Gastrocnemius medialis (tissue), 4 donors: ENCODE measurements at regions not wholly inside any gene's neighbourhood (a gene's known extent, or its start where the extent isn't known, plus 50 kb on each side); places are given as distances from the start of the nearest gene placed in this dataset.

Experiments
- ATAC-seq, 2 donors: fragments of 150-250 bp; one replicate each; pipeline ENCODE4 v1.9.1; 2016
- DNase-seq, 2 donors: peaks; one replicate each; pipeline ENCODE4 v3.0.0-alpha.2; 2019
- H3K27ac ChIP-seq, 4 donors: fragments of 200-600 bp; sonication (generic); 1 replicate in 1 of 4; 2 replicates in 3 of 4; pipeline ENCODE4 v1.5.1; 2016 to 2018; ENCODE audit warnings: mild to moderate bottlenecking in 2 of 4, moderate library complexity in 1 of 4
- H3K27me3 ChIP-seq, 3 donors: fragments of 200-600 bp; sonication (generic) in 2 of 3; 1 replicate in 1 of 3; 2 replicates in 2 of 3; pipeline versions ENCODE4 v1.5.1 to v1.6.0; 2016 to 2019; ENCODE audit warnings: mild to moderate bottlenecking in 1 of 3, moderate library complexity in 1 of 3
- H3K36me3 ChIP-seq, 2 donors: fragments of 200-600 bp; sonication (generic) in 1 of 2; one replicate each; pipeline ENCODE4 v1.5.1; 2017 to 2018
- H3K4me1 ChIP-seq, 2 donors: fragments of 200-600 bp; sonication (generic) in 1 of 2; one replicate each; pipeline ENCODE4 v1.5.1; 2016 to 2017; ENCODE audit warnings: mild to moderate bottlenecking in 2 of 2
- H3K4me3 ChIP-seq, 4 donors: fragments of 200-600 bp; sonication (generic) in 3 of 4; 1 replicate in 1 of 4; 2 replicates in 3 of 4; pipeline ENCODE4 v1.5.1; 2016 to 2019; ENCODE audit warnings: mild to moderate bottlenecking in 2 of 4
- H3K9me3 ChIP-seq, 3 donors: fragments of 200-600 bp; sonication (generic) in 2 of 3; 1 replicate in 1 of 3; 2 replicates in 2 of 3; pipeline ENCODE4 v1.5.1; 2016 to 2019
- POLR2A ChIP-seq, 2 donors: fragments of 450-650 bp; IDR thresholded peaks; one replicate each; pipeline ENCODE4 v1.6.1; 2017; ENCODE audit warnings: antibody characterized with exemption in 2 of 2, mild to moderate bottlenecking in 2 of 2, moderate library complexity in 2 of 2
- in situ Hi-C, 4 donors: fragments of 200-750 bp; cut with MboI; loops; one replicate each; pipeline versions ENCODE4 v1.15.0 to v1.8.0; 2017; ENCODE audit warnings: low sequenced_read_pairs in 4 of 4
- intact Hi-C: fragments of 100-400 bp; cut with DNase I; formaldehyde crosslinking; loops from one replicate; pipeline ENCODE4 v1.15.1; 2023; ENCODE audit warnings: low total_unique reads
- TF ChIP-seq, protein P1 (sequence below), 5 experiments: fragments of 450-650 bp in 3 of 5; fragments of 200-600 bp in 2 of 5; sonication (generic) in 2 of 5; IDR thresholded peaks in 4 of 5; conservative IDR thresholded peaks in 1 of 5; 1 replicate in 4 of 5; 2 replicates in 1 of 5; pipeline ENCODE4 v1.5.1; 2016 to 2019; ENCODE audit warnings: antibody characterized with exemption in 5 of 5, mild to moderate bottlenecking in 3 of 5, moderate library complexity in 3 of 5

DNA sequence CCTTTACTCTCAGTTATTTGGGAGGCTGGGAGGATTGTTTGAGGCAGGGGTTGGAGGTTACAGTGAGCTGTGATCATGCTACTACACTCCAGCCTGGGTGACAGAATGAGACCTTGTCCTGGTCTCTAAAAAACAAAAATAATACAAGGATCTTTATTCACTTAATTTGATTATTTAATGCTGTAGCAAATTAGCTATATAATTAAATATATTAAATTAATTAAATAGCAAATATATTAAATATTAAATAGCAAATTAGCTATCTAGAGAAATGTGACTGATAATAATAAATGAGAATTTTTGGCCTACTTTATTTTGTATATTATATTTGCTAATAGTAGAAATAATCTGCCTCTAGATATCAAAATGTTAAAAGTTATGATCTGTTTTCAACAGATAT, 298.8 kb upstream of the NAV3 start:
- in situ Hi-C loops (no loop called here), intact Hi-C loops (no loop called here)

DNA sequence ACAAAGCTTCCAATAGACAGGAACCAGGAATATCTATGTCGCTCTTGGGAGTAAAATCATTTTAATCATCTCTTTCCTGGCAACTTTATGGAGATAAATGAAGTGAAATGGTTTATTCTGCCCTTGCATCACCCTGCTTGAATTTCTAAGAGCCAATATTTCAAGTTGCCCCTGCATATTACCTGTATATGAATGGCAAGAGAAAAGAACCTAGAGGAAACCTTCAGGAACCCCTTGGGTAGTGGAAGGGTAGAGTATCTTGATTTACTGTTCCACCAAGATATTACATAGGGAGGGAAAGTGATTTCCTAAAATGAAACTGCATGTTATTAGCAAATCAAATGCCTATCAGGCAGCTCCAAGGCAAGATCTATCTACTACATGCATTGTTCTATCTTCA, 308.4 kb upstream of the NAV3 start:
- Histone ChIP-seq H3K36me3 (no peaks in the 10 kb centered on the region), H3K27ac (no peak overlapping the region), H3K4me3 (no peak overlapping the region), H3K27me3 (no peaks in the 10 kb centered on the region), H3K9me3 (no peaks in the 10 kb centered on the region), H3K4me1 (no peaks in the 10 kb centered on the region)
- ATAC-seq = no peak
- DNase-seq = no peak
- in situ Hi-C loops (no loop called here), intact Hi-C loops (no loop called here)
- TF ChIP-seq POLR2A (IDR thresholded peaks at IDR 0.05) = no peak
- TF ChIP-seq, protein P1, sequence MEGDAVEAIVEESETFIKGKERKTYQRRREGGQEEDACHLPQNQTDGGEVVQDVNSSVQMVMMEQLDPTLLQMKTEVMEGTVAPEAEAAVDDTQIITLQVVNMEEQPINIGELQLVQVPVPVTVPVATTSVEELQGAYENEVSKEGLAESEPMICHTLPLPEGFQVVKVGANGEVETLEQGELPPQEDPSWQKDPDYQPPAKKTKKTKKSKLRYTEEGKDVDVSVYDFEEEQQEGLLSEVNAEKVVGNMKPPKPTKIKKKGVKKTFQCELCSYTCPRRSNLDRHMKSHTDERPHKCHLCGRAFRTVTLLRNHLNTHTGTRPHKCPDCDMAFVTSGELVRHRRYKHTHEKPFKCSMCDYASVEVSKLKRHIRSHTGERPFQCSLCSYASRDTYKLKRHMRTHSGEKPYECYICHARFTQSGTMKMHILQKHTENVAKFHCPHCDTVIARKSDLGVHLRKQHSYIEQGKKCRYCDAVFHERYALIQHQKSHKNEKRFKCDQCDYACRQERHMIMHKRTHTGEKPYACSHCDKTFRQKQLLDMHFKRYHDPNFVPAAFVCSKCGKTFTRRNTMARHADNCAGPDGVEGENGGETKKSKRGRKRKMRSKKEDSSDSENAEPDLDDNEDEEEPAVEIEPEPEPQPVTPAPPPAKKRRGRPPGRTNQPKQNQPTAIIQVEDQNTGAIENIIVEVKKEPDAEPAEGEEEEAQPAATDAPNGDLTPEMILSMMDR (IDR thresholded peaks at IDR 0.05 in 4 of 5, conservative IDR thresholded peaks at IDR 0.05 in 1 of 5) = no peak

More for the DNA sequence above, 298.8 kb upstream of the NAV3 start:
- Histone ChIP-seq H3K4me1 (no peaks in the 10 kb centered on the region), H3K4me3 (no peak overlapping the region), H3K27ac (no peak overlapping the region), H3K9me3 (no peaks in the 10 kb centered on the region), H3K36me3 (no peaks in the 10 kb centered on the region), H3K27me3 (no peaks in the 10 kb centered on the region)
- TF ChIP-seq POLR2A (IDR thresholded peaks at IDR 0.05) = no peak
- ATAC-seq (no peak), DNase-seq (no peak)

DNA sequence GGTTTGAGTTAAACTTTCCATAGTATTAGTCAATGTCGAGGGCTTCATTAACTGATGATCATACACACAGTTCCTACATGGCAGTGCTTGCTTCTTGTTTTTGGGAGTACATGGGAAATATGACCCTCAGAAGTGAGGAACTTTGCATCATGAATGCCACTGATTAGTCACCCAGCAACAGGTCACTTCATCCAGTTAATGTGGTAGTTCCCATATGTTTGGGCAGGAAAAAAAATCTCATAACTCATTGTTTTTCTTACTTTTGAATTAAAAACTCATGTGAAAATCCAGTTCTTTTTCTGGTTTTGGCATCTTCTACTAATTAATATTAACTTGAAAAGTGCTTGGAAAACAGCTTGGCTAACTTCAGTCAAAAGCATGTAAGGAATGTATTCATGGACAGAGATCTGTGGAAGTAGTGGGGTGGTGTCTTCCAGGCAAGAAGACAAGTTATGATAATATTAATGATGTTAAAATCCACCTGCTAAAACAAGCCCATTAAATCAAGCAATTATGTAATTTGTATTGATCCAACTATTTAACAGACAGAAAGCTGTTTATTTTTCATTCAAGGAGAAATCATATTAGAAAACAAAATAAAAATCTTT, 309.1 kb upstream of the NAV3 start:
- Histone ChIP-seq H3K27me3 (no peaks in the 10 kb centered on the region), H3K4me1 (no peaks in the 10 kb centered on the region), H3K9me3 (no peaks in the 10 kb centered on the region), H3K27ac (no peak overlapping the region), H3K4me3 (no peak overlapping the region), H3K36me3 (no peaks in the 10 kb centered on the region)
- intact Hi-C loops (no loop called here), in situ Hi-C loops (no loop called here)
- no peak for ATAC-seq
- no peak for DNase-seq
- TF ChIP-seq, protein P1 (IDR thresholded peaks at IDR 0.05 in 4 of 5, conservative IDR thresholded peaks at IDR 0.05 in 1 of 5) = no peak
- TF ChIP-seq POLR2A (IDR thresholded peaks at IDR 0.05) = no peak

DNA sequence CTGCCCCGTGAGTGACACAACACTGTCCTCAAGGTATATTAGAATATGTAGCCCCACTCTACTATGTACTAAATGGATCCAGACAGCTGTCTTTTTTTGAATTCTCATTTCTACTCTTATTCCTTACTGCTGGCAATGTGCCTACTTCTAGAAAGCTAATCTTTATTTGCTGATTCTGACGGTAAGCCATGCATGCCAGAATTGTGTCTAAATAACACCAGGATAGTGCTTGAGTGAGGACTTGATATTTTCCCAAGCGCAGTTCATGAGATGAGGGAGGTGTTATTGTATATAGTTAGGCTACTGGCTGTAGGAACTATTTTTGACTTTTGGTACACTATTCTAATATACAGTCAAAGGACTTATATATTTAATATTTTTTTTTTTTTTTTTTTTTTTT, 316.2 kb upstream of the NAV3 start:
- no peaks in the 10 kb centered on the region for H3K4me1 ChIP-seq
- H3K9me3 ChIP-seq = no peaks in the 10 kb centered on the region
- H3K27me3 ChIP-seq = no peaks in the 10 kb centered on the region
- DNase-seq = no peak
- in situ Hi-C loops = no loop called here
- H3K4me3 ChIP-seq = no peak overlapping the region
- H3K36me3 ChIP-seq = no peaks in the 10 kb centered on the region
- intact Hi-C loops = no loop called here
- no peak overlapping the region for H3K27ac ChIP-seq
- ATAC-seq = no peak
- no peak for TF ChIP-seq POLR2A (IDR thresholded peaks at IDR 0.05)
- TF ChIP-seq, protein P1 (IDR thresholded peaks at IDR 0.05 in 4 of 5, conservative IDR thresholded peaks at IDR 0.05 in 1 of 5) = no peak

DNA sequence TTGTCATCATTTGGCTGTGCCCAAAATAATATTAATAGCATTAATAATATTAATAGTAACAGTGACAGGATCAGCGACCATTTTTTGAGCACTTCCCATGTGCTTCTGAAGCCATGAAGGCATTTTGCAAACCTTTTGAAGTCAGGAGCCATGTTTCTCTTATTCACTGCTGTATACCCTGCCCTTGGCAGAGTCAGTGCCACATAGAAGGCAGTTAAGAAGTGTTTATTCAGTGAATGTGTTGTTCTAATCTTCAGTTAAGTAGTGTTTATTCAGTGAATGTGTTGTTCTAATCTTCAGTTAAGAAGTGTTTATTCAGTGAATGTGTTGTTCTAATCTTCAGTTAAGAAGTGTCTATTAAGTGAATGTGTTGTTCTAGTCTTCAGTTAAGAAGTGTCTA, 319.7 kb upstream of the NAV3 start:
- Histone ChIP-seq H3K36me3 (no peaks in the 10 kb centered on the region), H3K27me3 (no peaks in the 10 kb centered on the region), H3K4me3 (no peak overlapping the region), H3K27ac (no peak overlapping the region), H3K4me1 (no peaks in the 10 kb centered on the region), H3K9me3 (no peaks in the 10 kb centered on the region)
- TF ChIP-seq POLR2A (IDR thresholded peaks at IDR 0.05) = no peak
- TF ChIP-seq, protein P1 (IDR thresholded peaks at IDR 0.05 in 4 of 5, conservative IDR thresholded peaks at IDR 0.05 in 1 of 5) = no peak
- intact Hi-C loops = no loop called here
- no peak for ATAC-seq
- in situ Hi-C loops = no loop called here
- no peak for DNase-seq
